GM21619 (cell line): ENCODE measurements at regions not wholly inside any gene's neighbourhood (a gene's known extent, or its start where the extent isn't known, plus 50 kb on each side); places are given as distances from the start of the nearest gene placed in this dataset.
"Not testable (repeated sequence)": the region's sequence is repeated elsewhere in the genome, so short reads cannot be mapped to it uniquely, and the experiment has no call there.

ENCODE experiments used
- ATAC-seq: cut with Tn5 transposase; IDR thresholded peaks from one replicate; pipeline ENCODE4 v1.9.1; 2021; ENCODE audit not compliant: unreplicated experiment

DNA sequence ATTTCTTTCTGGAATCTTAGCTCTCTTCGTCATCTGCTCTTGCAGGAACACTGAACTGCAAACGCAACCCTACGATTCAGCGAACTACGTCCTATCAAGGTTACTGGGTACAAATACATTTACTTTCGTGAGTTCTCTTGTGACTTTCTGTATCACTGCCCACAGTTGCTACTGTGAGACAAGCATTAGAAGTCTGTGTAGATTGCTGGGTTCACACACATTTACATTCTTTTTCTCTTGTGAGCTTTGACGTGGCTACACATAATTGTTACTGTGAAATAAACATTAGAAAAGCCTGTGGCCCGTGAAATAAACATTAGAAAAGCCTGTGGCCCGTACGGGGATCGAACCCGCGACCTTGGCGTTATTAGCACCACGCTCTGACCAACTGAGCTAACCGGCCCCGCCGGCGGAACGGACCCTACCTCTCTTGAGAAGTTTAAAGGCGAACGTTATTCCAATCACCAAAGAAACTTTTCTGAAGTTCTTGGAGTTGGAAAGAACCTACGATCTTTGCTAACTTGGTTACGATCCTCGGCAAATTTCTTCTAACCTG, 61.2 kb upstream of the ZNF322 start:
- ATAC-seq: not testable (repeated sequence)

DNA sequence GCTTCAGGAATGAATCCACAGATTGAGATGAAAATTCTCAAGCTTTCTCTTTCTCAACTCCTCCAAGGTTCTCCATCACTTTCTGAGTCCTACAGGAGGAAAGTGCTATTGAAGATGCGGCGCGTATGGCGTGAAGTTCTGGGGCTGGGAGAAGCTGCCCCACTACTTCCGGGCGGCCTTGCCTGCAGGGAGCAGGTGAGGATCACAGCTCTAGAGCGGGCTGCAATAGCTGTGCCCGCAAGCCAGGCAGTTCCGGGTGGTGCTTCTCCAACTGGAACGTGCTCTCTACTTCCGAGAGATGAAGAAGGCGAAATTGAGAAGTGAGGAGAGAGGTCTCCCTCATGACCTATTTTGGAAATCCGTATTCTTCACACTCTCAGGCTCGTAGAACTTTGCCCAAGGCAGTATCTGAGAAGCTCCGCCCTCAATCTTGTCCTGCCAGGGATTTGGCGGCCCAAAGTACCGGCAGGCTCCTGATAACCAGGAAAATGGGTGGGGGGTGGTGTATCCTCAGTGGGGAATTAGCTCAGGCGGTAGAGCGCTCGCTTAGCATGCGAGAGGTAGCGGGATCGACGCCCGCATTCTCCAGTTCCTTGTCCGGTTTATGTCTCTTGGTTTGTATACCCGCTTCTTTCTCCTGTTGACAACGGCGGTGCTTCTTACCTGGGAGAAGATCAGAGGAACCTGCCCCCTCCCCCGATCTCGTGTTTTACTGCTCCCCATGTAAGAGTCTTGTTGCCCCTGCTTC, 70.6 kb upstream of the ZNF322 start:
- ATAC-seq: not testable (repeated sequence)

- not testable (repeated sequence) for ATAC-seq
Measured at GRCh38 chr6:26734776-26735472, 75.4 kb upstream of the ZNF322 start.

DNA sequence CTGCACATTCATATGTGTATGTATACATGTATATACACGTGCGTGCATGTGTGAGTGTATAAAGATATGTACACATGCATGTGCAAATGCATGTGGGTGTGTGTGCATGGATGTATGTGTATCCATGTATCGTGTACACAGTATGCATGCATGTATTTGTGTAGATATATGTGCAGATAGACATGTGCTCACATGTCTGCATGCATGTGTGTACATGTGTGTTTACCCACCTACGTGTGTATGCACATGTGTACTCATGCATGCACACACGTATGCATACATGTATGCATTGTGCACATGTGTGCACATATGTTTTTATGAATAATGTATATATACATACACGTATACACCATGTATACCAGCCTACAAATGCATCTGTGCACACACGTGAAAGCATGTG, 80.3 kb upstream of the ZNF322 start:
- no peak for ATAC-seq

GRCh38 chr6:26743157-26743821, 83.7 kb upstream of the ZNF322 start:
- ATAC-seq: no peak

DNA sequence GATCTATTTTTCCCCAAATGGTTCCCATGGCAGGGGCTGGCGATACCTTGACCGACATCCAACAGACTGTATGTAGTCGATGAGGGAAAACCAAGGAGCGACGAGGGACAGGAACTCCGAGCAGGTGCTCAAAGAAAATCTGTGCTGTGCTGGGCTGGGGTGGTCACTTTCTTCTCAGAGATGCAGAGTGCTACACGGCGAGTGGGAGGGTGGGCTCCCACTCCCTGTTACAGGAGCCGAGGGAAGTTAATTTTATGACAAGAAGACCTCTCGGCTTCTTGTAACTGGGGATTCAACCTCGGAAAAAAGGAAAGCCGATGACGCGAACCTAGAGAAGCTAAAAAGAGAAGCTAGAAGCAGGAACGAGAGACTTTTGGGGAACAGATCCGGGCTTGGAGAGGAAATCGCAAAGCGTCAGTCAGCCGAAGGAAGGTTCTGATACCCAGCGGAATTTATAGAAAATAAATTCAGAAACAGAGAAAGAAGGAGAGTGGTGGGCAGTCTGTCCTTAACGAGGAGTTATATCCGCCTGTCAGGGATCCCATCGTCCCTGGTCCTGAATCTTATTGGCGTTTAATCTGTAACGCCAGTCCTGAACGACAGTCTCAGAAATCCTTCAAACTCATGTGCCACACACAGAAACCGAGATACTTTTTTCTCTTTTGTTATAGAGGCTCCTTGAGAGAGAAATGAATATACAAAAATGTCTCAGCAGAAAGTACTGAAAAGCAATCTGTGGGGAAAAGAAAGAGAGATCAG, 84.6 kb upstream of the ZNF322 start:
- ATAC-seq: no peak

DNA sequence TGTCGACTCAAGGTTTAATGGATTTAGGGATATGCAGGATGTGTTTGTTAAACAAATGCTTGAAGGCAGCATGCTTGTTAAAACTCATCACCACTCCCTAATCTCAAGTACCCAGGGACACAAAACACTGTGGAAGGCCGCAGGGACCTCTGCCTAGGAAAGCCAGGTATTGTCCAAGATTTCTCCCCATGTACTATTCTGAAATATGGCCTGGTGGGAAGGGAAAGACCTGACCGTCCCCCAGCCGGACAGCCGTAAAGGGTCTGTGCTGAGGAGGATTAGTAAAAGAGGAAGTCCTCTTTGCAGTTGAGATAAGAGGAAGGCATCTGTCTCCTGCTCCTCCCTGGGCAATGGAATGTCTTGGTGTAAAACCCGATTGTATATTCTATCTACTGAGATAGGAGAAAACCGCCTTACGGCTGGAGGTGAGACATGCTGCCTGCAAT, 85.3 kb upstream of the ZNF322 start:
- ATAC-seq: not testable (repeated sequence)

DNA sequence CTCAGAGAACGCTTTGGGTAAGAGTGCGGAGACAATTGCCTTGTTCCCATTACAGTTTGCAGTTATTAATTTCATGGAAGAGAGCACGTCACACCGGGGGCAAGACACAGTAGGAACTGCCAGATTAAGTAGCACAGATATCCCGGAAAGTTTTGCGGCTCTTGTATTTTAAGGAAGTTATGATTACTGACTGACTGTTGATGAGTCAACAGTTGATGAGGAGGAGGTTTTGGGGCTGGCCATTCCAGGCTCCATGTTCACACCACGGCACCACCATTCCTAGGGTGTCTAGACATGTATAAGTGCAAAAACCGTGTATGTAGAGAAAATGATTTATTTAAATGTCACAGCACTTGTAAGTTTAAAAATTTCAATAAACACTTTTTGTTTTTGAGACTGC, 86.4 kb upstream of the ZNF322 start:
- not testable (repeated sequence) for ATAC-seq

DNA sequence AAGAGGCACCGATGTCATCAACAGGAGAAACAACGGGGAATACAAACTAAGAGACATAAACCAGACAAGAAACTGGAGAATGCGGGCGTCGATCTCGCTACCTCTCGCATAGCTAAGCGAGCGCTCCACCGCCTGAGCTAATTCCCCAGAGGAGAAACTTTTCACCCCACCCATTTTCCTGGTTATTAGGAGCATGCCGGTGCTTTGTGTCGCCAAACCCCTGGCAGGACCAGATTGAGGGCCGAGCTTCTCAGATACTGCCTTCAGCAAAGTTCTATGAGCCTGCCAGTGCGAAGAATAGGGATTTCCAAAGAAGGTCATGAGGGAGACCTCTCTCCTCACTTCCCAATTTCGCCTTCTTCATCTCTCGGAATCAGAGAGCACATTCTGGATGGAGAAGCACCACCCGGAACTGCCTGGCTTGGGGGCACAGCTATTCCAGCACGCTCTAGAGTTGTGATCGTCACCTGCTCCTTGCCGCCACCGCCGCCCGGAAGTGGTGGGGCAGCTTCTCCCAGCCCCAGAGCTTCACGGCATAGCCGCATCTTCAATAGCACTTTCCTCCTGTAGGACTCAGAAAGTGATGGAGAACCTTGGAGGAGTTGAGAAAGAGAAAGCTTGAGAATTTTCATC, 89.7 kb upstream of the ZNF322 start:
- not testable (repeated sequence) for ATAC-seq

GRCh38 chr6:26749759-26750126, 90.2 kb upstream of the ZNF322 start:
- not testable (repeated sequence) for ATAC-seq

GRCh38 chr6:26754212-26754611, 94.7 kb upstream of the ZNF322 start:
- ATAC-seq: no peak

DNA sequence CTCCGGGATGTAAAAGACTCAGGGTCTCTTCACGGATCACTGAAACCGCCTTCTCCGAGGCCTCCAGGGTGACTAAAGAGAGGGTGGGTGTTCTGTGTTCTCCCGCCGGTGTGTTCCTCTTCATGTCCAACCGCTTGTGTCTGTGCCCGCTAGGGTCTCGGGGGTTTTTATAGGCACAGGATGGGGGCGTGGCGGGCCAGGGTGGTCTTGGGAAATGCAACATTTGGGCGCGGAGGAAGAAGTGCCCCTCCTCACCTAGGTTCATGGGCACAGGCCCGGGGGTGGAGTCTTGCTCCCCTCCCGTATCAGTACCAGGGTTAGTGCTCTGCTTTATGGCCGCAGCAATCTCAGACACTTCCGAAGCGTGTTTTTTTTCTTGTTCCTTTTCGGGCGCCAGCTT, 95.3 kb upstream of the ZNF322 start:
- ATAC-seq: not testable (repeated sequence)

GRCh38 chr6:26756067-26756805, 96.7 kb upstream of the ZNF322 start:
- not testable (repeated sequence) for ATAC-seq

- ATAC-seq: not testable (repeated sequence)
Measured at GRCh38 chr6:26766203-26766902, 106.8 kb upstream of the ZNF322 start.

GRCh38 chr6:26770941-26771666, 111.6 kb upstream of the ZNF322 start:
- ATAC-seq: not testable (repeated sequence)

- ATAC-seq: not testable (repeated sequence)
Measured at GRCh38 chr6:26773414-26773813, 113.9 kb upstream of the ZNF322 start.

GRCh38 chr6:26780563-26780962, 121.0 kb upstream of the ZNF322 start:
- not testable (repeated sequence) for ATAC-seq
